DMS153 treated with DMSO at 0.1 percent for 48 hours (cell line): ENCODE measurements at regions not wholly inside any gene's neighbourhood (a gene's known extent, or its start where the extent isn't known, plus 50 kb on each side); places are given as distances from the start of the nearest gene placed in this dataset.

Experiments used
- DNase-seq: peaks from one replicate; lab custom pipeline; 2025; ENCODE audit not compliant: unreplicated experiment; lab: John Stamatoyannopoulos, UW

GRCh38 chr14:71483154-71483553, 449.1 kb upstream of the RGS6 start:
- no peak for DNase-seq

GRCh38 chr14:71485833-71486232, 446.4 kb upstream of the RGS6 start:
- DNase-seq, result no peak

- DNase-seq, result no peak
These were observed 445.9 kb upstream of the RGS6 start for GRCh38 chr14:71486279-71486678.

- no peak for DNase-seq
These were observed 444.8 kb upstream of the RGS6 start for GRCh38 chr14:71487449-71487848.

- DNase-seq, result no peak
These were observed 444.3 kb upstream of the RGS6 start for GRCh38 chr14:71487941-71488340.

GRCh38 chr14:71488703-71489191, 443.5 kb upstream of the RGS6 start:
- no peak for DNase-seq

- DNase-seq, result no peak
These were observed 442.5 kb upstream of the RGS6 start for GRCh38 chr14:71489742-71490141.

- no peak for DNase-seq
These were observed 440.3 kb upstream of the RGS6 start for GRCh38 chr14:71491931-71492330.

GRCh38 chr14:71492346-71492745, 439.9 kb upstream of the RGS6 start:
- no peak for DNase-seq

- peak; percentile 41 for DNase-seq
These were observed 434.6 kb upstream of the RGS6 start for GRCh38 chr14:71497645-71498086.

GRCh38 chr14:71498212-71498611, 434.0 kb upstream of the RGS6 start:
- DNase-seq, result no peak

- DNase-seq, result no peak
These were observed 433.2 kb upstream of the RGS6 start for GRCh38 chr14:71499018-71499417.

GRCh38 chr14:71507681-71508080, 424.5 kb upstream of the RGS6 start:
- DNase-seq, result no peak

GRCh38 chr14:71508901-71509300, 423.3 kb upstream of the RGS6 start:
- DNase-seq, result no peak

- DNase-seq, result no peak
These were observed 421.1 kb upstream of the RGS6 start for GRCh38 chr14:71511152-71511551.

GRCh38 chr14:71514941-71515919, 417.0 kb upstream of the RGS6 start:
- DNase-seq, result no peak

- DNase-seq, result no peak
These were observed 410.7 kb upstream of the RGS6 start for GRCh38 chr14:71521238-71522135.

- DNase-seq, result no peak
These were observed 408.5 kb upstream of the RGS6 start for GRCh38 chr14:71523630-71524319.

GRCh38 chr14:71524320-71524982, 407.8 kb upstream of the RGS6 start:
- no peak for DNase-seq

- DNase-seq, result no peak
These were observed 406.5 kb upstream of the RGS6 start for GRCh38 chr14:71525663-71526221.
